ENCODE measurements at regions not wholly inside any gene's neighbourhood (a gene's known extent, or its start where the extent isn't known, plus 50 kb on each side); places are given as distances from the start of the nearest gene placed in this dataset.

DNA sequence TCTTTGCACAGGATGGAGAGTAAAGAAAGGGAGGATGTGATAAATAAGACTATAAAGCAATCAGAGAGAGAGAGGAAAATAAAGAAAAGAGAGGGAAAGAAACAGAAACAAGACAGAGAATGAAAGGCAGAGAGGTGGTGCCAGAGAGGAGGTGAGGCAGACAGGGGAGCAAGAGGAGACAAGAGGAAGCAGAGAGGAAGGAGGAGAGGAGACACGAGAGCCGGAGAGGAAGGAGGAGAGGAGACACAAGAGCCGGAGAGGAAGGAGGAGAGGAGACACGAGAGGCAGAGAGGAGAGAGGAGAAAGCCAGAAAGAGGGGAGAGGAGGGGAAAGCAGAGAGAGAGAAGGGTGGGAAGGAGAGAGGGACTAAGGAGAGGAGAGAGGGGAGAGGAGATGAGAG is 125.2 kb downstream of the PAPOLA start:
- TF ChIP-seq, protein P1, sequence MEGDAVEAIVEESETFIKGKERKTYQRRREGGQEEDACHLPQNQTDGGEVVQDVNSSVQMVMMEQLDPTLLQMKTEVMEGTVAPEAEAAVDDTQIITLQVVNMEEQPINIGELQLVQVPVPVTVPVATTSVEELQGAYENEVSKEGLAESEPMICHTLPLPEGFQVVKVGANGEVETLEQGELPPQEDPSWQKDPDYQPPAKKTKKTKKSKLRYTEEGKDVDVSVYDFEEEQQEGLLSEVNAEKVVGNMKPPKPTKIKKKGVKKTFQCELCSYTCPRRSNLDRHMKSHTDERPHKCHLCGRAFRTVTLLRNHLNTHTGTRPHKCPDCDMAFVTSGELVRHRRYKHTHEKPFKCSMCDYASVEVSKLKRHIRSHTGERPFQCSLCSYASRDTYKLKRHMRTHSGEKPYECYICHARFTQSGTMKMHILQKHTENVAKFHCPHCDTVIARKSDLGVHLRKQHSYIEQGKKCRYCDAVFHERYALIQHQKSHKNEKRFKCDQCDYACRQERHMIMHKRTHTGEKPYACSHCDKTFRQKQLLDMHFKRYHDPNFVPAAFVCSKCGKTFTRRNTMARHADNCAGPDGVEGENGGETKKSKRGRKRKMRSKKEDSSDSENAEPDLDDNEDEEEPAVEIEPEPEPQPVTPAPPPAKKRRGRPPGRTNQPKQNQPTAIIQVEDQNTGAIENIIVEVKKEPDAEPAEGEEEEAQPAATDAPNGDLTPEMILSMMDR (conservative IDR thresholded peaks at IDR 0.05; ENCODE audit: low read depth, low read length), result no peak
- TF ChIP-seq EZH2phosphoT487 (IDR thresholded peaks at IDR 0.05; ENCODE audit: borderline replicate concordance, low read length), result no peak
- TF ChIP-seq EZH2 (IDR thresholded peaks at IDR 0.05; ENCODE audit: low read length, unreplicated experiment), result no peak

Data from PC-3 (cell line).